ENCODE measurements at regions not wholly inside any gene's neighbourhood (a gene's known extent, or its start where the extent isn't known, plus 50 kb on each side); places are given as distances from the start of the nearest gene placed in this dataset.

- H3K9ac ChIP-seq (ENCODE audit: low read depth, low read length): no peak overlapping the region
- no peak overlapping the region for H3K4me3 ChIP-seq (ENCODE audit: low read length)
- no peaks in the 10 kb centered on the region for H3K36me3 ChIP-seq (ENCODE audit: insufficient read depth, low read length)
- no peaks in the 10 kb centered on the region for H3K9me3 ChIP-seq (replicated peaks; ENCODE audit: low read length)
- H3K4me2 ChIP-seq (ENCODE audit: low read length): no peak overlapping the region
- H3K27me3 ChIP-seq (ENCODE audit: control insufficient read depth, insufficient read depth, low read length): no peaks in the 10 kb centered on the region
- H3K4me1 ChIP-seq (ENCODE audit: control insufficient read depth, insufficient read depth, low read length): no peaks in the 10 kb centered on the region
Measured at GRCh38 chr3:153673853-153674252, 447.3 kb upstream of the ARHGEF26 start.

GRCh38 chr3:153679714-153680113 lies 441.5 kb upstream of the ARHGEF26 start:
- no peak overlapping the region for H3K9ac ChIP-seq (ENCODE audit: low read depth, low read length)
- no peak overlapping the region for H3K4me3 ChIP-seq (ENCODE audit: low read length)
- H3K36me3 ChIP-seq (ENCODE audit: insufficient read depth, low read length): no peaks in the 10 kb centered on the region
- no peaks in the 10 kb centered on the region for H3K9me3 ChIP-seq (replicated peaks; ENCODE audit: low read length)
- no peaks in the 10 kb centered on the region for H3K4me1 ChIP-seq (ENCODE audit: control insufficient read depth, insufficient read depth, low read length)
- H3K27me3 ChIP-seq (ENCODE audit: control insufficient read depth, insufficient read depth, low read length): no peaks in the 10 kb centered on the region
- no peak overlapping the region for H3K4me2 ChIP-seq (ENCODE audit: low read length)

- no peak overlapping the region for H3K9ac ChIP-seq (ENCODE audit: low read depth, low read length)
- no peaks in the 10 kb centered on the region for H3K27me3 ChIP-seq (ENCODE audit: control insufficient read depth, insufficient read depth, low read length)
- H3K36me3 ChIP-seq (ENCODE audit: insufficient read depth, low read length): no peaks in the 10 kb centered on the region
- H3K4me2 ChIP-seq (ENCODE audit: low read length): no peak overlapping the region
- no peaks in the 10 kb centered on the region for H3K4me1 ChIP-seq (ENCODE audit: control insufficient read depth, insufficient read depth, low read length)
- no peaks in the 10 kb centered on the region for H3K9me3 ChIP-seq (replicated peaks; ENCODE audit: low read length)
- no peak overlapping the region for H3K4me3 ChIP-seq (ENCODE audit: low read length)
Measured at GRCh38 chr3:153680526-153680925, 440.7 kb upstream of the ARHGEF26 start.

DNA sequence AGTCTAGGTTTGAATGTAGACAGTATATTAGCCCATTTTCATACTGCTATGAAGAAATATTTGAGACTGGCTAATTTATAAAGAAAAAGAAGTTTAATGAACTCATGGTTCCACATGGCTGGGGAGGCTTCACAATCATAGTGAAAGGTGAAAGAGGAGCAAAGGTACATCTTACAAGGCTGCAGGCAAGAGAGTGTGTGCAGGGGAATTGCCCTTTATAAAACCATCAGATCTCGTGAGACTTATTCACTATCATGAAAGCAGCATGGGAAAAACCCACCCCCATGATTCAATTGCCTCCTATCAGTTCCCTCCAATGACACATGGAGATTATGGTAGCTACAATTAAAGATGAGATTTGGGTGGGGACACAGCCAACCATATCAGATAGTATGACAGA lies 440.1 kb upstream of the ARHGEF26 start:
- no peak overlapping the region for H3K4me2 ChIP-seq (ENCODE audit: low read length)
- no peaks in the 10 kb centered on the region for H3K27me3 ChIP-seq (ENCODE audit: control insufficient read depth, insufficient read depth, low read length)
- no peak overlapping the region for H3K9ac ChIP-seq (ENCODE audit: low read depth, low read length)
- H3K9me3 ChIP-seq (replicated peaks; ENCODE audit: low read length): no peaks in the 10 kb centered on the region
- H3K4me1 ChIP-seq (ENCODE audit: control insufficient read depth, insufficient read depth, low read length): no peaks in the 10 kb centered on the region
- no peaks in the 10 kb centered on the region for H3K36me3 ChIP-seq (ENCODE audit: insufficient read depth, low read length)
- no peak overlapping the region for H3K4me3 ChIP-seq (ENCODE audit: low read length)

DNA sequence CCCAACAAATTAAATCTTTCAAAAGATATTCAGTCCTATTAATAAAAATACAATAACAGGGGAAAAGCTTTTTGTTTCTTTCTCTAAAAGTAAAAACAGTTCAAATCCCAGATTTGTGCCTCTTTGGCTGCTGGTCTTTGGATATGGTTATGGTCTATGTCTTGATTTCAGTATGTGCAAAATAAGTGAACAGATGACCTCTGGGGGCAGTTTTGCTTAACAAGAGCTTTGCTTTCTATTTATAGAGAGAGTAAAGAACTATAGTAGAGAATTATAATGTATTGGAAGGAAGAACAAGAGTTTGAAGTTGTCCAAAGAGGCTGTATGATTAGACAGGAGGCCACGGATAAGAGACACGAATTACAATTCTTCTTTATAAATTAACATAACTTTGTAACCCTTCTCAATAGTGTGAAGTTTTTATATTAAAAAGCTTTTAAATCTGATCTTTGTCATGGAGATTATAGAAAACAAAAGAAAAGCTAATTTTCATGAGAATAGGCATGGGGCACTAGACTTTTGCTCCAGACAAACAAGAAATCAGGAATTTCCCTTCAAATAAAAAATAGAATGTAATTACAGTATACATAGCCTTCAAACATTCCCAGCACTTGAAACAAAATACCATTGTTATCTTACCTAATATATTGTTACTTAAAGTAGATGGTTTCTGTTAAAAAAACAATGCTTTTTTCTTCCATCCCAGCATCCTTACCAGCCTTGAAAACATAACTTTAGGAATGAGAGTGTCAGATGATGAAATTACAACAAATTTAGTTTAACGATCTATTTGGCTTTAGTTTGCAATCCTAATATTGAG lies 432.7 kb upstream of the ARHGEF26 start:
- no peaks in the 10 kb centered on the region for H3K27me3 ChIP-seq (ENCODE audit: control insufficient read depth, insufficient read depth, low read length)
- H3K4me2 ChIP-seq (ENCODE audit: low read length): no peak overlapping the region
- H3K4me1 ChIP-seq (ENCODE audit: control insufficient read depth, insufficient read depth, low read length): no peaks in the 10 kb centered on the region
- H3K4me3 ChIP-seq (ENCODE audit: low read length): no peak overlapping the region
- no peaks in the 10 kb centered on the region for H3K9me3 ChIP-seq (replicated peaks; ENCODE audit: low read length)
- no peaks in the 10 kb centered on the region for H3K36me3 ChIP-seq (ENCODE audit: insufficient read depth, low read length)
- no peak overlapping the region for H3K9ac ChIP-seq (ENCODE audit: low read depth, low read length)

DNA sequence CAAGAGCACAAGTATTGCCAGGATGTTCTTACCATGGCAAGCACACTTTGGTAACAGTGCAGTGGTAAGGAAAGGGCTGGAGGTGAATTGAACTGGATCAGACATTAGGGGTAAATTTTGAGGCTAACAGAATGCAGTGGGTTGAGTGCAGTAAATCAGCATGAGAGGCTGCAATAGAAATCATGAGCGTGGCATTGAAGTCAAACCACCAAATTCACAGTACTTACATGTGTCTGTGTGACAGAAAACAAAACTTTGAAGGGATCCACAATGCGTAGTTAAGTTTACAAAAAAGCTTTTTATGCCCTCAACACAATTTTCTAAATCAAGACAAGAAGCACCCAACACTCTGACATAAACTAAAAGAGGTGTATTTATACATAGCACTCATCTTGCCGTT lies 428.0 kb upstream of the ARHGEF26 start:
- no peak overlapping the region for H3K4me3 ChIP-seq (ENCODE audit: low read length)
- H3K4me1 ChIP-seq (ENCODE audit: control insufficient read depth, insufficient read depth, low read length): no peaks in the 10 kb centered on the region
- no peak overlapping the region for H3K9ac ChIP-seq (ENCODE audit: low read depth, low read length)
- H3K9me3 ChIP-seq (replicated peaks; ENCODE audit: low read length): no peaks in the 10 kb centered on the region
- no peaks in the 10 kb centered on the region for H3K36me3 ChIP-seq (ENCODE audit: insufficient read depth, low read length)
- H3K4me2 ChIP-seq (ENCODE audit: low read length): no peak overlapping the region
- H3K27me3 ChIP-seq (ENCODE audit: control insufficient read depth, insufficient read depth, low read length): no peaks in the 10 kb centered on the region

DNA sequence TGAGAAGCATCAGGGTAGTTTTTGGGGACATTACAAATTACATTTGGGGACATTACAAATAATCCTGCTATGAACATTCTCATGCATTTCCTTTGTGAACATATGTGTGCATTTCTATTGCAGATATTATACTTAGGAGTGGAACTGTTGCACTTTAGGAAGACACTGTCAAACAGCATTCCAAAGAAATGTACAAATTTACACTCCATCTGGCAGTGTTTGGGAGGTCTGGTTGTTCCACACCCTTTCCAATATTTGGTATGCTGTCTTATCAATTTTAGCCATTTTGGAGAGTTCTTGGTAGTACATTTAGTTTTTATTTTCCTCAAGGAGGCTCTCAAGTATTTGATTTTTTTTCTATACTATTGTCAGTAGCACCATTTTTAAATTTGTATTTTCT lies 419.1 kb upstream of the ARHGEF26 start:
- no peak overlapping the region for H3K9ac ChIP-seq (ENCODE audit: low read depth, low read length)
- H3K27me3 ChIP-seq (ENCODE audit: control insufficient read depth, insufficient read depth, low read length): no peaks in the 10 kb centered on the region
- no peaks in the 10 kb centered on the region for H3K9me3 ChIP-seq (replicated peaks; ENCODE audit: low read length)
- no peaks in the 10 kb centered on the region for H3K4me1 ChIP-seq (ENCODE audit: control insufficient read depth, insufficient read depth, low read length)
- H3K4me3 ChIP-seq (ENCODE audit: low read length): no peak overlapping the region
- H3K36me3 ChIP-seq (ENCODE audit: insufficient read depth, low read length): no peaks in the 10 kb centered on the region
- no peak overlapping the region for H3K4me2 ChIP-seq (ENCODE audit: low read length)

GRCh38 chr3:153704115-153704514 lies 417.1 kb upstream of the ARHGEF26 start:
- H3K4me3 ChIP-seq (ENCODE audit: low read length): no peak overlapping the region
- no peak overlapping the region for H3K4me2 ChIP-seq (ENCODE audit: low read length)
- H3K9ac ChIP-seq (ENCODE audit: low read depth, low read length): no peak overlapping the region
- peaks cover 4% of the 10 kb centered on the region for H3K27me3 ChIP-seq (ENCODE audit: control insufficient read depth, insufficient read depth, low read length)
- H3K36me3 ChIP-seq (ENCODE audit: insufficient read depth, low read length): no peaks in the 10 kb centered on the region
- H3K9me3 ChIP-seq (replicated peaks; ENCODE audit: low read length): no peaks in the 10 kb centered on the region
- no peaks in the 10 kb centered on the region for H3K4me1 ChIP-seq (ENCODE audit: control insufficient read depth, insufficient read depth, low read length)

DNA sequence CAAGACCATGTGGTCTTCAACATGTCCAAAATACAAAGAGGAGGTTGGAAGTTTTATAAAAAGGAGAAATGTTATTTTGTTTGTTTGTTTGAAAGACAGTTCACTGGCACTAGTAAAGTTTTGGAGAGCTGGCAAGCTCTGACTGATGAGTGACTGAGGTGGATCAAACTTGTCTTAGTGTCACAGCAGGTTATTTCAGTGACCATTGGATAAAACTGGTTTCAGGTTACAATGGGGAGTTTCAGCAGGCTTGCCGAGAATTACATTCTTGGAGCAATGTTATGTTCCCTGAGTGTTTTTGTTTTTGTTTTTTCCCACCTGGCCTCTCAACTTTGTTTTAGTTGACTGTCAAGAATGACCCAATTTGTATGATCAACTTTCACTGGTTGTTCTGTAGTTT lies 414.5 kb upstream of the ARHGEF26 start:
- no peaks in the 10 kb centered on the region for H3K36me3 ChIP-seq (ENCODE audit: insufficient read depth, low read length)
- H3K9me3 ChIP-seq (replicated peaks; ENCODE audit: low read length): no peaks in the 10 kb centered on the region
- no peak overlapping the region for H3K4me2 ChIP-seq (ENCODE audit: low read length)
- H3K9ac ChIP-seq (ENCODE audit: low read depth, low read length): no peak overlapping the region
- H3K4me3 ChIP-seq (ENCODE audit: low read length): no peak overlapping the region
- H3K27me3 ChIP-seq (ENCODE audit: control insufficient read depth, insufficient read depth, low read length): peaks cover 4% of the 10 kb centered on the region
- no peaks in the 10 kb centered on the region for H3K4me1 ChIP-seq (ENCODE audit: control insufficient read depth, insufficient read depth, low read length)

GRCh38 chr3:153714016-153714415 lies 407.2 kb upstream of the ARHGEF26 start:
- Histone ChIP-seq H3K9me3 (replicated peaks; ENCODE audit: low read length) (no peaks in the 10 kb centered on the region), H3K9ac (ENCODE audit: low read depth, low read length) (no peak overlapping the region), H3K36me3 (ENCODE audit: insufficient read depth, low read length) (no peaks in the 10 kb centered on the region), H3K27me3 (ENCODE audit: control insufficient read depth, insufficient read depth, low read length) (no peaks in the 10 kb centered on the region), H3K4me2 (ENCODE audit: low read length) (no peak overlapping the region), H3K4me3 (ENCODE audit: low read length) (no peak overlapping the region), H3K4me1 (ENCODE audit: control insufficient read depth, insufficient read depth, low read length) (no peaks in the 10 kb centered on the region)

DNA sequence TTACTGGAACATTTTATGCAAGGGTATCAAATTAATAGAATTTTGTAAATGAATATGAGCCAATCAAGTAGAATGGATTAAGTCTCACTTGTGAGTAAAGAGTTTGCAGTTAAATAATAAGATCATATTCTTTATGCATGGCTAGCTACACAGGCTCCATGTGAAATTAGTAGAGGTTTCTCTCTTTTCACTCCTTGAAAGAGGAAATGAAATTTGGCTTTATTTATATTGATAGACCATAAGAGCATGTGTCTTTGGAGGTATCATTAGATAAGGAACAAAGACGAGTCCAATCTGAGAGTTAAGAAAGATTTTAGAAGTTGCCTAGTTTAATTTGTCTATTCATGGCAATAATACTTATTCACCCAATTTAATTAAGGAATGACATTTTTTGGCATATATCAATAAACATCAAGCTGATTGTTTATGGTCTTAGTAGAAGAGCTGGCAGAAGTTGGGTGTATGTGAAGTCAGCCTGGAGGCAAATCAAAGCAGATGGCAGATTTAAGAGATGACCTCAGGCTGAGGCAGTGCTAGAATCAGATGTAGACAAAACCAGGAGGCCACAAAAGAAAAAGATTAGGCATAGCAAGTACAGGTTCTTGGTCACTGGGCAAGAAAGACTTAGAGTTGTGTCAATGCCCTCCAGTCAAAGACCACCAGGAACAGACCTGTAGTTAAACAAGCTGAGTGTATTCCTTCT lies 406.5 kb upstream of the ARHGEF26 start:
- Histone ChIP-seq H3K4me2 (ENCODE audit: low read length) (no peak overlapping the region), H3K27me3 (ENCODE audit: control insufficient read depth, insufficient read depth, low read length) (no peaks in the 10 kb centered on the region), H3K9me3 (replicated peaks; ENCODE audit: low read length) (no peaks in the 10 kb centered on the region), H3K9ac (ENCODE audit: low read depth, low read length) (no peak overlapping the region), H3K4me1 (ENCODE audit: control insufficient read depth, insufficient read depth, low read length) (no peaks in the 10 kb centered on the region), H3K36me3 (ENCODE audit: insufficient read depth, low read length) (no peaks in the 10 kb centered on the region), H3K4me3 (ENCODE audit: low read length) (no peak overlapping the region)

- Histone ChIP-seq H3K27me3 (ENCODE audit: control insufficient read depth, insufficient read depth, low read length) (no peaks in the 10 kb centered on the region), H3K9me3 (replicated peaks; ENCODE audit: low read length) (no peaks in the 10 kb centered on the region), H3K9ac (ENCODE audit: low read depth, low read length) (no peak overlapping the region), H3K36me3 (ENCODE audit: insufficient read depth, low read length) (no peaks in the 10 kb centered on the region), H3K4me3 (ENCODE audit: low read length) (no peak overlapping the region), H3K4me1 (ENCODE audit: control insufficient read depth, insufficient read depth, low read length) (no peaks in the 10 kb centered on the region), H3K4me2 (ENCODE audit: low read length) (no peak overlapping the region)
Measured at GRCh38 chr3:153722157-153722556, 399.0 kb upstream of the ARHGEF26 start.

Data from skeletal muscle satellite cell (primary cell).